Tibial nerve (tissue), 3 donors: ENCODE measurements at regions not wholly inside any gene's neighbourhood (a gene's known extent, or its start where the extent isn't known, plus 50 kb on each side); places are given as distances from the start of the nearest gene placed in this dataset.
"Not testable (repeated sequence)": the region's sequence is repeated elsewhere in the genome, so short reads cannot be mapped to it uniquely, and the experiment has no call there.

ENCODE experiments used
- EP300 ChIP-seq, 2 donors: sonication (generic); formaldehyde crosslinking; IDR thresholded peaks; one replicate each; pipeline ENCODE4 v1.6.1; 2017; ENCODE audit warnings: antibody characterized with exemption in 2 of 2, mild to moderate bottlenecking in 1 of 2
- POLR2A ChIP-seq, 2 donors: fragments of 450-650 bp; IDR thresholded peaks; one replicate each; pipeline ENCODE4 v1.6.1; 2017; ENCODE audit warnings: antibody characterized with exemption in 2 of 2, mild to moderate bottlenecking in 2 of 2, moderate library complexity in 2 of 2

- TF ChIP-seq POLR2A, EP300 (IDR thresholded peaks at IDR 0.05): not testable (repeated sequence)
Measured at GRCh38 chr12:25804286-25804685, 154.2 kb upstream of the RASSF8 start.
